HG03108 (cell line): ENCODE measurements at regions not wholly inside any gene's neighbourhood (a gene's known extent, or its start where the extent isn't known, plus 50 kb on each side); places are given as distances from the start of the nearest gene placed in this dataset.

Experiments
- ATAC-seq: cut with Tn5 transposase; IDR thresholded peaks from one replicate; pipeline ENCODE4 v1.9.1; 2021; ENCODE audit warnings: moderate library complexity; ENCODE audit not compliant: unreplicated experiment

DNA sequence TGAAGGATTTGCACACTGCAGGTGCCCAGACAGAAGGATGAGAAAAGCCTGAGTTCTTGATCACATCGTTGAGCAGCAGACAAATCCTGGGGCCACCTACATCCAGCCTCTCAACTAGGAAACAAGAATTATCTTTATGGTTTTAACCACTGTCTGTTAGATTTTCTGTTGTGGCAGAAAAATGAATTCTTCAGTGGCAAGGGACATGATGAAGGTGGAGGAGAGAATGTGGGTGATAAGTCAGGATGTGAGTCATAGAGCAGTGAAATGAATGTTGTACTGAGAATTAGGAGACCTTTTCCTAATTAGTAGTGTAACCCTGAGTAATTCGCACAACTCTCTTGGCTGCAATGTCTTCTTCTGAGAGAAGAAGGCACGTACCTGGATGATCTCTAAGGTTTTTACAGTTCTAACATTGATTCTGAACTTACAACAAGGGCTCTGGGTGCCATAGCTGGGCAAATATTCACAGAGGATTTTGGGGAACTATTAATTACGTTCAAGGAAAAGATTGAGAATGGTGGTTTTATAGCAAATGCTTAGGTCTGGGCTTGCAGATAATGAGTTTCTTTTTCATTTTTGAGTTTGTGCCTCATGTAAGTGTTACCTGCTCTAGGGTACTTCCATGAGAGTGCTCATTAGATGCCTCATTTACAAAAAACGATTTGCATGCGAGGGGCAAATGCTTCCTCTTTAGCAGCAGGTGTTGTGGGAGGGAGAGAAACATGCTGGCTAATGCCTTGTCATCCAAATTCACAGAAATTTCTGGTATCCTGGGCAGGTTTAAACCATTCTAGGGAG, 111.0 kb upstream of the KL start:
- ATAC-seq, result no peak

- no peak for ATAC-seq
Measured at GRCh38 chr13:32905864-32906180, 110.4 kb upstream of the KL start.

DNA sequence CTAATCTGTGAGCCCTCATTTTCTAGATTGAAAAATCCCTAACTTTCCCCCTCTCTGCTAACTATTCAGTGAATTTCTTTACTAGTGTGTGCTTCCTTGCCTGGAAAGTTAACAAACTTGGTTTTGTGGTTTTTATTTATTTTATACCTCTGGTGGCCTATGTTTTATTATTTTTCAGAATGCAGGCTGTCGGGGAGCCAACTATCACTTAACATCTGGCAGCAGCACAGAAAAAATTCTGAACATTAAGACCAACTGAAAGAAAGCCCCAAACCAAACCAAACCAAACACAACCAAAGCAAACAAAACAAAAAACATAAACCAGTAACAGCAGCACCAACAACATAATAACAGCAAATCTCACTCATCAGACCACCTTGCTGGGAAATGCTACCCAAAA, 109.0 kb upstream of the KL start:
- no peak for ATAC-seq

- no peak for ATAC-seq
Measured at GRCh38 chr13:32910530-32910929, 105.7 kb upstream of the KL start.

DNA sequence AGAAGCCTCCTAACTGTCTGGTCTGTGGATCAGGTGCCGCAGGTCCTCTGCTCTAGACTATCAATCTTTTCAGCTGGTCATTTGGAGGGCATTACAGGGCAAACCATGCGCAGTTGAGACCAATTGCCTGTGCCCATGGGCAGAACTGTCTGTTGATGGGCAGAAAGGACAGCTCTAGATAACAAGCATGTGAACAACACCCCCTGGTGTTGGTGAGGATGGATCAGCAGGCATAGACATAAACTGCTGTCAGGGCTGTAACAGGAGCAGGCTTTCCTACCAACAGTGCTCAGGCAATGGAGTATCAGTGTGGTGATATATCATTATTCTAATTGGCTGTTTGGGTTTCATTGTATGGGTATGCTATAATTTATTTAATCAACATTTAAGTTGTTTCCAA, 104.7 kb upstream of the KL start:
- ATAC-seq, result no peak

DNA sequence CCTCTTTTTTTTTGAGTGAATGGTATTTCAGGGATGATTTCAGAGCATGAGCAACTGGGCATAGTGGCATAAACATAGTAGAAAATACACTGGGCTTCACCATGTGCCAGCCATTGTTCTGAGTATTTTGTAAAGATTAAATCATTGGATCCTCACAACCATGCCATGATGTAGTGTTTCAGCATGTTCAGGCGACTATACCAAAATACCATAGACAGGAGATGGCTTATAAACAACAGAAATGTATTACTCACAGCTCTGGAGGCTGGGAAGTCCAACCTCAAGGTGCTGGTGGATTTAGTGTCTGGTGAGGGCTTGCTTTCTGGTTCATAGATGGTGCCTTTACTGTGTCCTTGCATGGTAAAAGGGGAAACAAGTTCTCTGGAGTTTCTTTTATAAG, 101.5 kb upstream of the KL start:
- ATAC-seq, result no peak

DNA sequence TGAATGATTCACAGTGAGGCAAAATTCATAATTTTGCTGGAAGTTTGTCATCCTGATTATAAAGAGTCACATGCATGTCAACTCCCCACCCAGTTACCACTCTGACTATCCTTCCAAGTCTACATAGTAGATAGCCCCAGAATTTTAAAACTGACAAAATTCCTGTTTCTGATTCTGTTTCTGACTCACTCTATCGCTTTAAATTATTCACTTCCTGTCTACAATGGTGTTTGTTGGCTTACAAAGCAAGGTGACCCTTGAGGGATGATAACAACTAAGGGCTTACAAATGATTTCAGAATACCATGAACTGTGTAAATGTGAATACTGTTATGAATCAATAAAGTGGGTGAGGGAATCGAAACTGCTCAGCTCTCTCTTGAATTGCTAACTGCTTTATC, 98.7 kb upstream of the KL start:
- no peak for ATAC-seq

GRCh38 chr13:32923725-32924124, 92.5 kb upstream of the KL start:
- no peak for ATAC-seq

DNA sequence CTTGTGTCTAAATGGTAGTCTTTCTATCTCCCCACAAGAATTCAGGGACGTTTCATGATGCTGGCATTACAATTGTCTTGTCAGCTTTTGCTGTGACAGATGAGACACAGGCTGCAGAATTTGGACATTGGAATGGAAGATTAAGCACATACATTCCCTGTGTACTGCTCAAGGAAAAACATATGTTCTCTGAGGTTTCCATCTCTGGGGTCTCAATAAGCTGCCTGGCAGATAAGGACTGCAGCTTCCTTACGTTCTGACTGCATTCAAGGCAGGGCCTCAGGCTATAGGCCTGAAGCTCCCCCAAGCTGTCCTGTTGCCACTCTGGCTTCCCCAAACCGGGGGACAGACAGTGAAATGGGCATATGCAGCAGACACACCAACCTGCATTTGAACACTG, 91.3 kb upstream of the KL start:
- no peak for ATAC-seq

- no peak for ATAC-seq
Measured at GRCh38 chr13:32925506-32925905, 90.7 kb upstream of the KL start.

GRCh38 chr13:32932376-32932775, 83.8 kb upstream of the KL start:
- ATAC-seq, result no peak

GRCh38 chr13:32936716-32937115, 79.5 kb upstream of the KL start:
- no peak for ATAC-seq

DNA sequence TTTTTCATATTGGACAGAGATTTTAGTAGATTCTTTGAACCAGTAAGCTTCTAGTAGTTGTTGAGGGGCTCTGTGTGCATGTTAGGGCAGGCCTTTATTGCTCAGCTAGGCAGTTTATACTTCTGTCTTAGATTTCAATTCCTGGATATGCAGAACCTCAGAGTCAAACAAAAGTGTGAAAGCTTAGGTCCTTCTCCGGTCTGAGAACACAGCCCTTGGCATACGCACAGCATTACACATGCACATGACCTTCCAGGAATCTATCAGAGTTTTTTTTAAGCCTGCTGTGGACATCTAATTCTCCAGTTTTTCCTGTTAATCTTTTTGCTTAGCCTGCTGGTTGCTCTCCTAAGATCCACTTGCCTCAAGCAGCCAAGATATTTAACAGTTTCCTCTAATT, 77.9 kb upstream of the KL start:
- no peak for ATAC-seq

DNA sequence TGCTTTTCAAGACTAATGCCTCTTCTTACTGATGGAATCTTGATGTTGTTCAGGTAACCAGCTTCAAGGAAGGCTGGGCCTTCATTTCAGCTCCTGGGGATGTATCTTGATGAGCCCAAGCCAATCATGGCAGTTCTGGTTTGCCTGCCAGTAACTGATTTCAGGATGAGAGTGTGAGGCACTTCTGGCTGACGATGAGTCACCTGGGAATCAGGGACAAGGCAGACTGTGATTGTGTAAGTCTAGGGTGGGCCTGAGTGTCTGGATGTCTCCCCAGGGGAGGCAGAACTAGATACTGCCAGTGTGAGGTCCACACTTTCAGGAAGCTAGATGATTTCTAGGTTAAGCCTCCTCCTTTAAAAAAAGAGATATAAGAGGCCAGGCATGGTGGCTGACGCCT, 77.3 kb upstream of the KL start:
- no peak for ATAC-seq

DNA sequence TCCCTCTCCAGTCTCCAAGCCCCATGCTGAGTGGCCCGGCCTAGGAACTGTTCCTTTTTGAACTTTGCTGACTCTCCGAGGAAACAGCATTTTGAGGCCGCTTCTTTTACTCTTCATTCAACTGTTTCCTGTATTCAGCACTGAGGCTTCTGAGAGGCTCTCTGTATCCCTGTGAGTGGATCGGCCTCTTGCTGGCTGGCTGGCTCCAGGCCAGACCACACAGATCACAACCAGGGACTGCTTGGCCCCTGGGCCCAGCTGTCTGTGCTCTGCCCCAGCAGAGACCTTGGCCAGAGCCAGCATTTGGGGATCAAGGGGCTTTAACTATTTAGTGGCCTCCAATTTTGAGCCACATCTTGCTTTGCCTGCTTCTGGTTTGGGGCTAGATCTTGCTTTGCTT, 75.6 kb upstream of the KL start:
- ATAC-seq, result no peak

DNA sequence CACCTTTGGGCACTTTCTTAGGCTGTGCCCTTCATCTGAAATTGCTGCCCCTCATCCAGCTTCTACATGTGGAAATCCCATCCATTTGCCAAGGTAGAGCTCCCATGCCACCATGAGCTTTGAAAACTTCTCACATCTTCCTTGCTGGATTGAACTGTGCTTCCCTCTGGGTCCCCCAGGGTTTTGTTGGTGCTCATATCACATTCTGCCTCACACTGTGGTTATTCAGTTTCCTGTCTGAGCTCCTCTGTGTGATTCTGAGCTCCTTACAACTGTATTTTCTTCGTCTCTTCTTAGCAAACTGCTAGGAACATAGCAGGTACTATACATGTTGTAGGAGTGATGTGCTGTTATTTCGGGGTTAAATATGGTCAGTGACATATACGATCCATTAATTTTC, 74.9 kb upstream of the KL start:
- ATAC-seq, result no peak

DNA sequence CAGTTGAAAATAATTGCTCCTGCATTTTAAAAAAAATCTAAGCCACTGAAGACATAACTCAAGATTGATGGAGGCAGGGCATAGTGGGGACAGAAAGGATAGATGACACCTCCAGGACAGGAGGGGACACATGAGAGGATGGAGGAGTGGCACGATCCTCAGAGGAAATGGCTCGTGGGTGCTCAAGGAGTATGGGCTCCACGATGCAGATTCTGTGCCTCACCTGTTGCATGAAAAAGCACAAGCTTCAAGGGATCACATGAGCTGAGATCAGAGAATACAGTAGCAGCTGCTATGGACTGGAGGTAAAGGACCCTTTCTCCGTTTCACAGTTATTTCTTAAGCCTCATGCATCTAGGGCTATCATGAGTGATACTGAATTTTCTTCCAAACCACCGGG, 69.7 kb upstream of the KL start:
- no peak for ATAC-seq

GRCh38 chr13:32947411-32948276, 68.6 kb upstream of the KL start:
- no peak for ATAC-seq

DNA sequence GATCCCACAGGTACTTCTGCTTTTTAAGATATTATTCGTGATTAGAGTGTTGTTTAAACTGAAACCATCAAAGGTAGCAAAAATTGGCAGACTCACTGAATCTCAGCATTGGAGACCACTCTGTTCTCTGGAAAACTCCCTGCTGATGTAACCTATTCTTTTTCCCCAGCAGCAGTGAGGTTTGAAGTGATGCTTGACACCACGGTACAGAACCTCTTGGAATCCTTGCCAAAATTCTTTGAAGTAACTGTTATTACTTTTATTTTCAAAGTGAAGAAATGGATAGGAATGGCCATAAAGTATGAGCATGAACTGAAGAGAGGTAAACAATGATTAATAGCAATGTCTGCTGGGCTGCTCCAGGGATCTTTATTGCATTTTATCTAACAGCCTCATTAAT, 66.4 kb upstream of the KL start:
- no peak for ATAC-seq

DNA sequence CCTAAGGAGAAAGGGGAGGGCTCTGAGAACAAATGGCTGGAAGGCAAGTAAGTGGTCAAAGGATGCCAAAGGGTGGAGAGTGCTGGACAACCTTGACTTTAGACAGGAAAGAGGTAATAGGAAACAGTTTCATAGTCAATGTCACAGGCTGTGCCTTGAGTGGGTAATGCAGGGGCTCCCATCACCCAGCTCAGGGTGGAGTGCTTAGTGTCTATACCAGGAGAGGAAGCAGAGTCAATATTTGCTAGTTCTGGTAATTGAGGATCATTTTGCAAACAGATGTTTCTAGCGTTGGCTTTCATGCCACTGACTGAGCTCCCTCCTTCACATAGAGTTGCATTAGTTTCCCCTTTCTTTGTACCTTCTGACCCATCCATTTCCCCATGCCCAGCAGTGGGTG, 64.6 kb upstream of the KL start:
- ATAC-seq, result no peak

- no peak for ATAC-seq
Measured at GRCh38 chr13:32955881-32956594, 60.2 kb upstream of the KL start.

DNA sequence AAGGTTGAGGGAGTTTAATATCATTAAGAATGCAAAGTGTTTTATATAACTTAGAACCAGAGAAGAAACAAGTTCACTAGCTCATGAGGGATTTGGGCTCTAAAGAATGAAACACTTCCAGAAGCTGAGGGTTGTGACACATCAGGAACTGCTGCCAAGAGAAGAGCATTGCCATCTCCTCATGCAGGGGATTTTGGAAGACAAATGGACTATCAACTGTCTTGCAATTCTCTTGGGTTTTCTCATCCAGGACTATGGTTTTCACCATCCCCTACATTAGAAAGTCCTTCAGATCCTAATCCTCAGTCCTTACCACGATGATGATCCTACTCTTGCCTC, 59.7 kb upstream of the KL start:
- no peak for ATAC-seq
